Stomach smooth muscle (tissue), 2 donors: ENCODE measurements at regions not wholly inside any gene's neighbourhood (a gene's known extent, or its start where the extent isn't known, plus 50 kb on each side); places are given as distances from the start of the nearest gene placed in this dataset.

Experiments
- H3K27ac ChIP-seq: one replicate; pipeline ENCODE4 v1.7.0; 2013; ENCODE audit warnings: mild to moderate bottlenecking, low read length, inconsistent platforms
- H3K27me3 ChIP-seq, 2 donors: one replicate each; pipeline ENCODE4 v1.7.0; 2013; ENCODE audit warnings: low read length in 2 of 2; ENCODE audit not compliant: insufficient read depth in 2 of 2, control insufficient read depth in 1 of 2
- H3K36me3 ChIP-seq, 2 donors: one replicate each; pipeline ENCODE4 v1.7.0; 2013; ENCODE audit warnings: low read length in 2 of 2; ENCODE audit not compliant: control insufficient read depth in 2 of 2, insufficient read depth in 2 of 2
- H3K4me1 ChIP-seq: one replicate; pipeline ENCODE4 v1.7.0; 2013; ENCODE audit warnings: low read length; ENCODE audit not compliant: control insufficient read depth, insufficient read depth
- H3K4me3 ChIP-seq, 2 donors: one replicate each; pipeline ENCODE4 v1.7.0; 2013; ENCODE audit warnings: low read length in 2 of 2
- H3K9ac ChIP-seq, 2 donors: one replicate each; pipeline ENCODE4 v1.7.0; 2013; ENCODE audit warnings: low read length in 2 of 2, mild to moderate bottlenecking in 1 of 2
- H3K9me3 ChIP-seq, 2 donors: one replicate each; pipeline ENCODE4 v1.7.0; 2013; ENCODE audit warnings: low read length in 2 of 2; ENCODE audit not compliant: control insufficient read depth in 2 of 2
- donor health status: healthy.
- donor health status: Pancreatic carcinoma.

GRCh38 chr3:165355316-165355715 is 159.1 kb upstream of the SLITRK3 start:
- no peaks in the 10 kb centered on the region for H3K27me3 ChIP-seq

GRCh38 chr3:165347526-165347925 is 151.3 kb upstream of the SLITRK3 start:
- Histone ChIP-seq H3K9me3 (no peaks in the 10 kb centered on the region), H3K27ac (no peak overlapping the region), H3K9ac (no peak overlapping the region), H3K36me3 (no peaks in the 10 kb centered on the region), H3K27me3 (no peaks in the 10 kb centered on the region), H3K4me3 (no peak overlapping the region), H3K4me1 (no peaks in the 10 kb centered on the region)

More at GRCh38 chr3:165355316-165355715, 159.1 kb upstream of the SLITRK3 start:
- H3K4me3 ChIP-seq, result no peak overlapping the region
- no peak overlapping the region for H3K9ac ChIP-seq
- H3K9me3 ChIP-seq, result no peaks in the 10 kb centered on the region
- H3K4me1 ChIP-seq, result no peaks in the 10 kb centered on the region
- H3K27ac ChIP-seq, result no peak overlapping the region
- no peaks in the 10 kb centered on the region for H3K36me3 ChIP-seq

DNA sequence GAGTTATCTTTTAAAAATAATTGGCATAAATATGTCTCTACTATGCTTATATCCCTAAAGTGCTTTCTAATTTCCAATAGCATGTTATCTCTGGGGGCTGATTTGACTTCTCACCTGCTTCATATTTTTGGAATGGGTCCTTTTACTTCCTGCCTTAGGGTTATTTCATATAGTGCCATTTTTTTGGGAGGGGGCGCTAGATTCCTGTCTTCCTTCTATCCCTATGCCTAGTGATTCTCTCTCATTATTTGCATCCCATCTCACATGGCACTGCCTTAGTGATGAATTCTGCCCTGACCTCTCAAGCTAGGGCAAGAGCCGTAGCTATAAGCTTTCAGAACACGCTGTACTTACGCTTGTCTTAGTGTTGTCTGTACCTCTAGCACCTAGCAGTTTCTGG is 150.3 kb upstream of the SLITRK3 start:
- H3K36me3 ChIP-seq, result no peaks in the 10 kb centered on the region
- no peak overlapping the region for H3K27ac ChIP-seq
- H3K4me1 ChIP-seq, result no peaks in the 10 kb centered on the region
- no peak overlapping the region for H3K9ac ChIP-seq
- H3K4me3 ChIP-seq, result no peak overlapping the region
- no peaks in the 10 kb centered on the region for H3K27me3 ChIP-seq
- H3K9me3 ChIP-seq, result no peaks in the 10 kb centered on the region

- Histone ChIP-seq H3K36me3 (no peaks in the 10 kb centered on the region), H3K27ac (no peak overlapping the region), H3K4me1 (no peaks in the 10 kb centered on the region), H3K9me3 (no peaks in the 10 kb centered on the region), H3K27me3 (no peaks in the 10 kb centered on the region), H3K9ac (no peak overlapping the region), H3K4me3 (no peak overlapping the region)
These were observed 147.0 kb upstream of the SLITRK3 start for GRCh38 chr3:165343185-165343584.

GRCh38 chr3:165339753-165340152 is 143.6 kb upstream of the SLITRK3 start:
- Histone ChIP-seq H3K27ac (no peak overlapping the region), H3K4me1 (no peaks in the 10 kb centered on the region), H3K27me3 (no peaks in the 10 kb centered on the region), H3K9me3 (no peaks in the 10 kb centered on the region), H3K4me3 (no peak overlapping the region), H3K36me3 (no peaks in the 10 kb centered on the region), H3K9ac (no peak overlapping the region)

DNA sequence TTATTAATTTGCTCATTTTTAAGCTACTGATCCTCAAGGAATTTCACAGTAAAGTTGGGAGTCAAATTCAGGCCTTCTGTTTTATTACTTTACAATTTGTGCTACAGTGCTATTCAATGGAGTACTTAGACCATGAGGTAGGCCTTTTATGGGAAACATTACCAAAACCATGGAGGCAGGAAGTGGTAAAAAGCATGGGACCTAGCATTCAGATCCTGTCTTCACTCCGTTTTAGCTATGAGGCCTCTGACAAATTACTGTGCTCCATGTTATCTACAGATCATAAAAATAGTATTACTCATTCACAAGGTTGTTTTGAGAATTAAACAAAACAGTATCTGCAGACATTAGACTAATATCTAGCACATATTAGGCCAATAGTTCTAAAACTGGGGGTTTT is 140.6 kb upstream of the SLITRK3 start:
- Histone ChIP-seq H3K4me1 (no peaks in the 10 kb centered on the region), H3K9ac (no peak overlapping the region), H3K27me3 (no peaks in the 10 kb centered on the region), H3K36me3 (no peaks in the 10 kb centered on the region), H3K27ac (no peak overlapping the region), H3K9me3 (no peaks in the 10 kb centered on the region), H3K4me3 (no peak overlapping the region)
